HepG2 (cell line): ENCODE measurements at regions not wholly inside any gene's neighbourhood (a gene's known extent, or its start where the extent isn't known, plus 50 kb on each side); places are given as distances from the start of the nearest gene placed in this dataset.

Experiments
- ATAC-seq: fragments of 200-7000 bp; cut with Tn5 transposase; 3 replicates; pipeline ENCODE4 v1.9.1; 2020; ENCODE audit warnings: mild to moderate bottlenecking, moderate library complexity
- BruUV-seq: library from RNA; stranded (reverse); fragments of 400-500 nt; replicated peaks from 2 replicates; lab custom pipeline; 2021; lab: Mats Ljungman, UMichigan
- CTCF ChIA-PET: fragments of 300-600 bp; formaldehyde crosslinking; extraction: SDS; loops from one replicate; lab custom pipeline; 2021; ENCODE audit warnings: low total read pairs, inconsistent platforms, low intra/inter-chr PET ratio; lab: Yijun Ruan, JAX
- POLR2A ChIA-PET: fragments of 350-600 bp; sonication (Branson Sonifier 250); formaldehyde crosslinking; loops from one replicate; lab custom pipeline; 2020; ENCODE audit warnings: antibody characterized with exemption, inconsistent platforms; lab: Yijun Ruan, JAX
- DNase-seq: peaks from one replicate; pipeline ENCODE4 v3.0.0-alpha.2; 2015; ENCODE audit warnings: low spot score
- FAIRE-seq: peaks from 3 replicates; lab custom pipeline; 2011; peaks lifted over from hg19 to GRCh38; lab: Jason Lieb, UNC
- H2AFZ ChIP-seq: one replicate; pipeline ENCODE4 v1.6.1; 2011; ENCODE audit warnings: low read length, inconsistent platforms
- H3K27ac ChIP-seq: fragments of 300-600 bp; 3 replicates; pipeline ENCODE4 v1.8.0; 2011; ENCODE audit warnings: mixed run types, mild to moderate bottlenecking, mixed read lengths, low read length, inconsistent platforms; ENCODE audit not compliant: insufficient read depth; ENCODE audit errors: extremely low read length
- H3K27me3 ChIP-seq, 2 experiments: fragments of 200-600 bp in 1 of 2; 2 replicates in 1 of 2; 3 replicates in 1 of 2; pipeline versions ENCODE4 v1.6.0 to v1.8.0; 2011; ENCODE audit warnings: low read length in 2 of 2, mild to moderate bottlenecking in 2 of 2, moderate library complexity in 2 of 2, inconsistent platforms in 1 of 2; ENCODE audit not compliant: insufficient read depth in 2 of 2, control insufficient read depth in 1 of 2
- H3K36me3 ChIP-seq, 2 experiments: fragments of 200-600 bp in 1 of 2; replicated peaks in 1 of 2; 2 replicates in 1 of 2; 3 replicates in 1 of 2; pipeline versions ENCODE4 v1.5.1 to v1.8.0; 2011; ENCODE audit warnings: low read length in 2 of 2, inconsistent platforms in 1 of 2; ENCODE audit not compliant: insufficient read depth in 2 of 2, control insufficient read depth in 1 of 2
- H3K4me1 ChIP-seq: 2 replicates; pipeline ENCODE4 v1.5.1; 2012; ENCODE audit warnings: low read length, inconsistent platforms; ENCODE audit not compliant: insufficient read depth
- H3K4me2 ChIP-seq: 2 replicates; pipeline ENCODE4 v1.6.0; 2011; ENCODE audit warnings: low read depth, low read length, inconsistent platforms
- H3K4me3 ChIP-seq, 3 experiments: fragments of 200-600 bp in 1 of 3; sonication (generic), shearing (Covaris generic) in 1 of 3; replicated peaks in 1 of 3; 2 replicates each; pipeline ENCODE4 v1.5.1; 2011 to 2016; ENCODE audit warnings: low read length in 3 of 3, inconsistent platforms in 2 of 3, low read depth in 2 of 3, mild to moderate bottlenecking in 2 of 3, control low read depth in 1 of 3, mixed read lengths in 1 of 3; ENCODE audit not compliant: insufficient read depth in 1 of 3
- H3K79me2 ChIP-seq: one replicate; pipeline ENCODE4 v1.6.1; 2011; ENCODE audit warnings: low read length, inconsistent platforms; ENCODE audit not compliant: insufficient read depth
- H3K9ac ChIP-seq: 2 replicates; pipeline ENCODE4 v1.6.0; 2011; ENCODE audit warnings: mild to moderate bottlenecking, low read depth, low read length, inconsistent platforms; ENCODE audit not compliant: insufficient read depth
- H3K9me3 ChIP-seq: 2 replicates; pipeline ENCODE4 v1.5.1; 2012; ENCODE audit warnings: mild to moderate bottlenecking, low read length
- H4K20me1 ChIP-seq: 2 replicates; pipeline ENCODE4 v1.6.0; 2011; ENCODE audit warnings: inconsistent platforms, mild to moderate bottlenecking, low read length, moderate library complexity; ENCODE audit not compliant: insufficient read depth
- CREB1 ChIP-seq, 2 experiments: fragments of 450-650 bp in 1 of 2; IDR thresholded peaks; 2 replicates each; pipeline ENCODE4 v1.6.1; 2016 to 2017; ENCODE audit warnings: control low read depth in 1 of 2, mild to moderate bottlenecking in 1 of 2, missing compliant biosample characterization in 1 of 2, missing genetic modification characterization in 1 of 2
- ETV6 ChIP-seq: sonication (generic); formaldehyde crosslinking; conservative IDR thresholded peaks from 2 replicates; pipeline ENCODE4 v1.4.0; 2020; ENCODE audit warnings: missing genetic modification reagents
- IRF2 ChIP-seq: IDR thresholded peaks from 2 replicates; pipeline ENCODE4 v1.6.1; 2018; ENCODE audit warnings: missing genetic modification reagents, missing compliant biosample characterization
- MIER3 ChIP-seq: IDR thresholded peaks from 2 replicates; pipeline ENCODE4 v1.6.1; 2016; ENCODE audit warnings: missing compliant biosample characterization, borderline replicate concordance
- NPAS2 ChIP-seq: sonication (generic); formaldehyde crosslinking; IDR thresholded peaks from 2 replicates; pipeline ENCODE4 v1.8.0; 2022; ENCODE audit warnings: mild to moderate bottlenecking, missing genetic modification reagents, borderline replicate concordance
- SALL2 ChIP-seq: sonication (generic); formaldehyde crosslinking; IDR thresholded peaks from 2 replicates; pipeline ENCODE4 v1.8.1; 2023; ENCODE audit warnings: mild to moderate bottlenecking, missing genetic modification reagents, inconsistent platforms
- U2AF2 ChIP-seq: fragments of 200-400 bp; formaldehyde crosslinking; IDR thresholded peaks from 2 replicates; pipeline ENCODE4 v1.6.1; 2017; ENCODE audit warnings: low read depth, mild to moderate bottlenecking, low read length
- ZBTB40 ChIP-seq, 2 experiments: fragments of 450-650 bp in 1 of 2; sonication (generic) in 1 of 2; formaldehyde crosslinking in 1 of 2; IDR thresholded peaks; 2 replicates each; pipeline versions ENCODE4 v1.6.1 to v1.8.0; 2016 to 2022; ENCODE audit warnings: antibody characterized with exemption in 1 of 2, mild to moderate bottlenecking in 1 of 2, missing genetic modification reagents in 1 of 2
- ZBTB7A ChIP-seq: sonication (generic); formaldehyde crosslinking; IDR thresholded peaks from 2 replicates; pipeline ENCODE4 v1.8.0; 2022; ENCODE audit warnings: mild to moderate bottlenecking, missing genetic modification reagents
- ZFP37 ChIP-seq: sonication (generic); formaldehyde crosslinking; IDR thresholded peaks from 2 replicates; pipeline ENCODE4 v1.4.0; 2020; ENCODE audit warnings: missing genetic modification reagents, borderline replicate concordance
- ZNF12 ChIP-seq: sonication (generic); formaldehyde crosslinking; IDR thresholded peaks from 2 replicates; pipeline ENCODE4 v1.5.0; 2020; ENCODE audit warnings: missing genetic modification reagents
- ZNF292 ChIP-seq: sonication (generic); formaldehyde crosslinking; IDR thresholded peaks from 2 replicates; pipeline ENCODE4 v1.8.1; 2022; ENCODE audit warnings: mild to moderate bottlenecking, low read depth, missing genetic modification reagents, borderline replicate concordance
- ZNF317 ChIP-seq: sonication (generic); formaldehyde crosslinking; IDR thresholded peaks from 2 replicates; pipeline ENCODE4 v1.5.0; 2020; ENCODE audit warnings: mild to moderate bottlenecking, missing genetic modification reagents
- ZNF670 ChIP-seq: sonication (generic); formaldehyde crosslinking; IDR thresholded peaks from 2 replicates; pipeline ENCODE4 v1.8.0; 2022; ENCODE audit warnings: mild to moderate bottlenecking, missing genetic modification reagents, borderline replicate concordance
- ZNF788 ChIP-seq: sonication (generic); formaldehyde crosslinking; IDR thresholded peaks from 2 replicates; pipeline ENCODE4 v1.5.0; 2020; ENCODE audit warnings: mild to moderate bottlenecking, missing genetic modification reagents, borderline replicate concordance
- WGBS: methylation state at CpG from one replicate; pipeline ENCODE4 v1.1.6; 2017; ENCODE audit warnings: low lambda C conversion rate; 5-methylcytosine and 5-hydroxymethylcytosine counted together
- in situ Hi-C: cut with HindIII; loops from 2 replicates; pipeline ENCODE4 v1.10.0; 2017; ENCODE audit warnings: low pct_unique_long_range_greater_than_20kb; ENCODE audit not compliant: extremely low pct_ligation_motif_present
- intact Hi-C: fragments of 100-400 bp; cut with micrococcal nuclease; formaldehyde crosslinking; loops from one replicate; pipeline ENCODE4 v1.10.0; 2022; ENCODE audit not compliant: unreplicated experiment

GRCh38 chr3:194080913-194081800 lies 54.8 kb upstream of the HES1 start:
- in situ Hi-C loops (no loop called here), intact Hi-C loops (no loop called here)
- no peak for ATAC-seq
- CTCF ChIA-PET = no interaction called here
- no peaks in the 10 kb centered on the region for H4K20me1 ChIP-seq
- BruUV-seq = no TSS peak
- H3K4me2 ChIP-seq = no peak overlapping the region
- no peak overlapping the region for H3K9ac ChIP-seq
- H3K36me3 ChIP-seq = no peaks in the 10 kb centered on the region
- FAIRE-seq = no peak
- H3K27ac ChIP-seq = no peak overlapping the region
- no peaks in the 10 kb centered on the region for H3K9me3 ChIP-seq
- H3K4me1 ChIP-seq = peaks cover 64% of the 10 kb centered on the region
- H3K27me3 ChIP-seq = no peaks in the 10 kb centered on the region; a peak in 1 of 5 replicates
- H2AFZ ChIP-seq = no peak overlapping the region
- no peak overlapping the region for H3K4me3 ChIP-seq
- 61% methylated on average over 8 of the region's 8 CpGs for WGBS
- DNase-seq = no peak
- H3K79me2 ChIP-seq = no peaks in the 10 kb centered on the region
- POLR2A ChIA-PET = interaction anchor here (1.2 to 2.9 kb wide), 2 partner anchors 49 to 54 kb away, joined by 4 to 14 read pairs; no protein-coding TSS in a partner anchor
- TF ChIP-seq ZNF12 (CRISPR knock-in tag) (no peak), ZNF317 (CRISPR knock-in tag) (no peak), NPAS2 (CRISPR knock-in tag) (no peak), CREB1 (IDR thresholded peaks at IDR 0.05) (peak; percentile 53; the same call in 1 of the 2 replicates), CREB1 (CRISPR knock-in tag; IDR thresholded peaks at IDR 0.05) (no peak), ZBTB40 (IDR thresholded peaks at IDR 0.05) (no peak), ZBTB40 (CRISPR knock-in tag; IDR thresholded peaks at IDR 0.05) (peak; percentile 52; the same call in 1 of the 2 replicates), IRF2 (no peak), MIER3 (no peak), ZNF670 (CRISPR knock-in tag) (no peak), ZFP37 (CRISPR knock-in tag) (no peak), U2AF2 (no peak), ZBTB7A (CRISPR knock-in tag) (no peak), ZNF292 (CRISPR knock-in tag) (no peak), ETV6 (CRISPR knock-in tag) (no peak), ZNF788 (CRISPR knock-in tag) (no peak), SALL2 (CRISPR knock-in tag) (no peak)
